Endothelial cell (in vitro differentiated cells): ENCODE measurements at regions not wholly inside any gene's neighbourhood (a gene's known extent, or its start where the extent isn't known, plus 50 kb on each side); places are given as distances from the start of the nearest gene placed in this dataset.

Experiments used
- DNase-seq: peaks from one replicate; pipeline ENCODE4 v3.0.0; 2021; ENCODE audit warnings: low spot score
- H3K27ac Mint-ChIP-seq: one replicate; pipeline ENCODE4 v1.8.0; 2021; ENCODE audit warnings: mixed read lengths, inconsistent platforms; ENCODE audit not compliant: unreplicated experiment
- H3K27me3 Mint-ChIP-seq: one replicate; pipeline ENCODE4 v1.8.0; 2021; ENCODE audit warnings: mild to moderate bottlenecking, moderate library complexity, mixed read lengths, inconsistent platforms; ENCODE audit not compliant: unreplicated experiment
- H3K36me3 Mint-ChIP-seq: one replicate; pipeline ENCODE4 v1.8.0; 2021; ENCODE audit warnings: mild to moderate bottlenecking, low read depth, mixed read lengths, inconsistent platforms; ENCODE audit not compliant: unreplicated experiment
- H3K4me1 Mint-ChIP-seq: one replicate; pipeline ENCODE4 v1.8.0; 2021; ENCODE audit warnings: mild to moderate bottlenecking, mixed read lengths, inconsistent platforms; ENCODE audit not compliant: unreplicated experiment
- H3K4me3 Mint-ChIP-seq: one replicate; pipeline ENCODE4 v1.8.0; 2021; ENCODE audit warnings: mild to moderate bottlenecking, mixed read lengths, inconsistent platforms; ENCODE audit not compliant: unreplicated experiment
- H3K9me3 Mint-ChIP-seq: one replicate; pipeline ENCODE4 v1.8.0; 2021; ENCODE audit warnings: mixed read lengths, inconsistent platforms; ENCODE audit not compliant: unreplicated experiment
- TF ChIP-seq, protein P1 (sequence below): fragments of 200-600 bp; sonication (generic); IDR thresholded peaks from one replicate; pipeline ENCODE4 v1.5.0; 2021; ENCODE audit warnings: antibody characterized with exemption; ENCODE audit not compliant: unreplicated experiment

DNA sequence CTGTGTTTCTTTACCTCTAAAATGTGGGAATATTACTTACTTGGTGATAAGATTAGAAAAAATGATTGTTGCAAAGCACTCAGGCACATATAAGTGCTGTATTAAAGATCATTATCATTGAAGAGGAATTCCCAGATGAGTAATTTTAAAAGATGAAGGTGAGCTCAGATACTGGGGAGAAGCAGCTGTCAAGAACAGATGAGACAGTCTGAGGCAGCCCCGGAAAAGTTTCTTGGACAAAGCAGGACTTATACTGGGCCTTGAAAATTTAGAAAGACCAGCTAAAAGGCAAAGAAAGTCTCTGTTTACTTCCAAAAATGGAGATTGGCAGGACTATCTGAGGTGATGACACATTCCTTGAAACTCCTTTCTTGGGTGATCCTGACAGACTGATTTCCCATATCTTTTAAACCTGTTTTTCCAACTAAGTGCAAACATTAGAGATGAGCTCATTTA, 93.8 kb upstream of the MARCKS start:
- DNase-seq = no peak
- Mint-ChIP-seq H3K27ac (no peak overlapping the region), H3K36me3 (no peaks in the 10 kb centered on the region), H3K4me3 (no peak overlapping the region), H3K27me3 (no peaks in the 10 kb centered on the region), H3K4me1 (peaks cover 26% of the 10 kb centered on the region), H3K9me3 (no peaks in the 10 kb centered on the region)
- TF ChIP-seq, protein P1, sequence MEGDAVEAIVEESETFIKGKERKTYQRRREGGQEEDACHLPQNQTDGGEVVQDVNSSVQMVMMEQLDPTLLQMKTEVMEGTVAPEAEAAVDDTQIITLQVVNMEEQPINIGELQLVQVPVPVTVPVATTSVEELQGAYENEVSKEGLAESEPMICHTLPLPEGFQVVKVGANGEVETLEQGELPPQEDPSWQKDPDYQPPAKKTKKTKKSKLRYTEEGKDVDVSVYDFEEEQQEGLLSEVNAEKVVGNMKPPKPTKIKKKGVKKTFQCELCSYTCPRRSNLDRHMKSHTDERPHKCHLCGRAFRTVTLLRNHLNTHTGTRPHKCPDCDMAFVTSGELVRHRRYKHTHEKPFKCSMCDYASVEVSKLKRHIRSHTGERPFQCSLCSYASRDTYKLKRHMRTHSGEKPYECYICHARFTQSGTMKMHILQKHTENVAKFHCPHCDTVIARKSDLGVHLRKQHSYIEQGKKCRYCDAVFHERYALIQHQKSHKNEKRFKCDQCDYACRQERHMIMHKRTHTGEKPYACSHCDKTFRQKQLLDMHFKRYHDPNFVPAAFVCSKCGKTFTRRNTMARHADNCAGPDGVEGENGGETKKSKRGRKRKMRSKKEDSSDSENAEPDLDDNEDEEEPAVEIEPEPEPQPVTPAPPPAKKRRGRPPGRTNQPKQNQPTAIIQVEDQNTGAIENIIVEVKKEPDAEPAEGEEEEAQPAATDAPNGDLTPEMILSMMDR = no peak

DNA sequence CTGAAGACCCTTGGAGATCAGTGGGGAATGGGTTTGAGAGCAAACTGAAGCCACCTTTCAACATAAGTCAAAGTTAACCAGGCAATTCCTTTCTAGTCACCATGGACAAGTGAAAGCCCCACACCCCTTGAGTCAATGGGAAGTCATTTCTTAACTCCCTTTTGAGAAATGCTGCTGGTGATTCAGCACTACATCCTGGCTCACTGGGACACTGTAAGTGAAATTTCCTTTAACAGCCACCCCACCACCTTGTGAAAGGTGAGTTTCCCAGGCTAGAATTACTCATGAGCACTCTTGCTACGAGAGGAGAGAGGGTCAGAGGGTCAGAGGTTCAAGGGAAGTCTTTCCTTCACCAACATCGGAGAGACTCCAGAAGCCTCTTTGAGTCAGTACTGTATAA, 93.3 kb upstream of the MARCKS start:
- peaks cover 22% of the 10 kb centered on the region for H3K4me1 Mint-ChIP-seq
- H3K36me3 Mint-ChIP-seq = no peaks in the 10 kb centered on the region
- H3K27ac Mint-ChIP-seq = no peak overlapping the region
- H3K4me3 Mint-ChIP-seq = no peak overlapping the region
- DNase-seq = no peak
- H3K9me3 Mint-ChIP-seq = no peaks in the 10 kb centered on the region
- TF ChIP-seq, protein P1 = no peak
- H3K27me3 Mint-ChIP-seq = no peaks in the 10 kb centered on the region

DNA sequence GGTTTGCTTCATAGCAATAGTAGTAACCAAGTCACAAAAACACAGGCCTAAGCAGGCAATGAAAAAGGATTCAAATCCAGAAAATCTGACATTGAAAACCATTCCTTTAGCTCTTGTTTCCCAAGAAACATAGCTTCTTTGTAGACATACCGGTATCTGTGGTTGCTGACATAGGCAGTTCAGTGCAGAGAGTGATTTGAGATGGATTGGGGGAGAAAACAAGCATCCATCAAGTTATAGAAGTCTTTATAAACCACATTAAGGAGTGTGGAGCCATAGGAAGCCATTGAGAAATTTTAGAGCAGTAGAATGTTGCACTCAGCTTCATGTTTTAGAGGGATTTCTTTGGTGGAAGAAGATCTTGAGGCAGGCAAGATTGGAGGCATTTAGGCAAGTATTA, 91.2 kb upstream of the MARCKS start:
- Mint-ChIP-seq H3K9me3 (no peaks in the 10 kb centered on the region), H3K36me3 (no peaks in the 10 kb centered on the region), H3K27me3 (no peaks in the 10 kb centered on the region), H3K4me3 (no peak overlapping the region), H3K27ac (no peak overlapping the region), H3K4me1 (peaks cover 17% of the 10 kb centered on the region)
- no peak for DNase-seq
- TF ChIP-seq, protein P1 = no peak

DNA sequence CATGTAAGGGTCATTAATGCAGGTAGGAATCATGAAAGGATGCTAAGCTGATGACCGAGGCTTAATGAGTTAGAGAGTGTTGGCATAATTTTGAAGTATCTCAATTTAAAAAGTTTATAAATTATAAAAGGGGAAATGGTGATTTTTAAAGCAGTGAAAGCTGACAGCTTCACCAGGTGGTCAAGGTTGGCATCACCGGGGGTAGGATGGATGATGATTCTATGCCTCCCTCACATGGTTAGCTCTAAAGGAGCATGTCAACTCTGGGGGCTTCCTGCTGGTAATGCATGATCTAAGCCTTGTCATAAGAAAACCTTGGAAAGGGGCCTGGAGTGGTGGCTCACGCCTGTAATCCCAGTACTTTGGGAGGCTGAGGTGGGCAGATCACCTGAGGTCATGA, 89.2 kb upstream of the MARCKS start:
- TF ChIP-seq, protein P1 = no peak
- Mint-ChIP-seq H3K4me1 (peaks cover 13% of the 10 kb centered on the region), H3K27me3 (no peaks in the 10 kb centered on the region), H3K27ac (no peak overlapping the region), H3K4me3 (no peak overlapping the region), H3K9me3 (no peaks in the 10 kb centered on the region), H3K36me3 (no peaks in the 10 kb centered on the region)
- no peak for DNase-seq

DNA sequence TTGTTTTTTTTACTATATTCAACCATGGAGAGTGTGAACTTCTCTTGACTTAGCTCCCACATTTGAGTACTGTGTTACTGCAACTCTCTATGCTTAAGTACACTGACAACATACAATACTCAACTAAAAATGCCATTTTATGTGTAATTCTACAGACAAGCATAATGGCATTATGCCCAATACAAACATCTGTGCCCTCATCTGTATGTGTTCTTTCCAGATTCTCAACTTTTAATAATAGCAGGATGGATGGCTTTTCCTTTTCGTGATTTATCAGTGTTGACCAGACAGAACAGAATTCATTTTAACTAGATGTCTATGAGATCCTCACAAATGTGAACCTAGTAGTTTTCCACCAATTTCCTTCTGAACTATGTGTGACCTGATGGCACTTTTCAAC, 84.2 kb upstream of the MARCKS start:
- H3K4me3 Mint-ChIP-seq = no peak overlapping the region
- no peak for DNase-seq
- peaks cover 10% of the 10 kb centered on the region for H3K4me1 Mint-ChIP-seq
- H3K36me3 Mint-ChIP-seq = no peaks in the 10 kb centered on the region
- H3K9me3 Mint-ChIP-seq = no peaks in the 10 kb centered on the region
- H3K27me3 Mint-ChIP-seq = no peaks in the 10 kb centered on the region
- TF ChIP-seq, protein P1 = no peak
- H3K27ac Mint-ChIP-seq = no peak overlapping the region
